Keratinocyte (primary cell): ENCODE measurements at regions not wholly inside any gene's neighbourhood (a gene's known extent, or its start where the extent isn't known, plus 50 kb on each side); places are given as distances from the start of the nearest gene placed in this dataset.

Experiments used
- DNase-seq: peaks from one replicate; pipeline ENCODE4 v3.0.0-alpha.2; 2011; ENCODE audit warnings: low read depth, missing footprints, low spot score
- FAIRE-seq: peaks from 2 replicates; lab custom pipeline; 2011; peaks lifted over from hg19 to GRCh38; lab: Jason Lieb, UNC
- H2AFZ ChIP-seq: 2 replicates; pipeline ENCODE4 v1.6.0; 2012; ENCODE audit warnings: low read length, control low read depth, inconsistent platforms; ENCODE audit not compliant: control insufficient read depth
- H3K27ac ChIP-seq: 2 replicates; pipeline ENCODE4 v1.5.1; 2011; ENCODE audit warnings: low read length; ENCODE audit not compliant: control insufficient read depth, insufficient read depth
- H3K27me3 ChIP-seq: 3 replicates; pipeline ENCODE4 v1.6.0; 2011; ENCODE audit warnings: low read length; ENCODE audit not compliant: control insufficient read depth, insufficient read depth; ENCODE audit errors: extremely low read depth
- H3K36me3 ChIP-seq, 2 experiments: 2 replicates in 1 of 2; 3 replicates in 1 of 2; pipeline ENCODE4 v1.5.1; 2011; ENCODE audit warnings: low read length in 2 of 2, mild to moderate bottlenecking in 1 of 2; ENCODE audit not compliant: control insufficient read depth in 2 of 2, insufficient read depth in 2 of 2; ENCODE audit errors: extremely low read depth in 1 of 2
- H3K4me1 ChIP-seq: 3 replicates; pipeline ENCODE4 v1.5.1; 2011; ENCODE audit warnings: low read length; ENCODE audit not compliant: control insufficient read depth, insufficient read depth; ENCODE audit errors: extremely low read depth
- H3K4me2 ChIP-seq: 3 replicates; pipeline ENCODE4 v1.6.0; 2011; ENCODE audit warnings: low read depth, low read length; ENCODE audit not compliant: control insufficient read depth, insufficient read depth; ENCODE audit errors: extremely low read depth
- H3K4me3 ChIP-seq, 3 experiments: fragments of 200-600 bp in 1 of 3; sonication (generic) in 1 of 3; 2 replicates in 2 of 3; 3 replicates in 1 of 3; pipeline ENCODE4 v1.5.1; 2011 to 2016; ENCODE audit warnings: low read length in 3 of 3, mild to moderate bottlenecking in 3 of 3, control low read depth in 2 of 3, inconsistent platforms in 1 of 3, low read depth in 1 of 3, mixed read lengths in 1 of 3, mixed run types in 1 of 3, moderate library complexity in 1 of 3; ENCODE audit not compliant: control insufficient read depth in 2 of 3, insufficient read depth in 2 of 3; ENCODE audit errors: extremely low read depth in 1 of 3
- H3K79me2 ChIP-seq: 2 replicates; pipeline ENCODE4 v1.6.0; 2012; ENCODE audit warnings: low read length; ENCODE audit not compliant: control insufficient read depth, insufficient read depth
- H3K9ac ChIP-seq: 3 replicates; pipeline ENCODE4 v1.6.0; 2011; ENCODE audit warnings: low read length; ENCODE audit not compliant: control insufficient read depth, insufficient read depth; ENCODE audit errors: extremely low read depth
- H3K9me1 ChIP-seq: 3 replicates; pipeline ENCODE4 v1.6.0; 2011; ENCODE audit warnings: low read length; ENCODE audit not compliant: control insufficient read depth, insufficient read depth; ENCODE audit errors: extremely low read depth
- H3K9me3 ChIP-seq: 2 replicates; pipeline ENCODE4 v1.5.1; 2012; ENCODE audit warnings: low read depth, low read length; ENCODE audit not compliant: control insufficient read depth
- H4K20me1 ChIP-seq: 3 replicates; pipeline ENCODE4 v1.6.0; 2011; ENCODE audit warnings: low read length; ENCODE audit not compliant: control insufficient read depth, insufficient read depth; ENCODE audit errors: extremely low read depth
- EZH2 ChIP-seq: IDR thresholded peaks from one replicate; pipeline ENCODE4 v1.6.1; 2012; ENCODE audit warnings: inconsistent platforms, mild to moderate bottlenecking, low read length, moderate library complexity
- dilution Hi-C: fragments of 300-500 bp; cut with MboI; formaldehyde crosslinking; loops from one replicate; pipeline ENCODE4 v1.7.0; 2020; ENCODE audit warnings: low sequenced_read_pairs; ENCODE audit not compliant: extremely low pct_ligation_motif_present
- TF ChIP-seq, protein P1 (sequence below), 3 experiments: IDR thresholded peaks in 1 of 3; conservative IDR thresholded peaks in 1 of 3; optimal IDR thresholded peaks in 1 of 3; 2 replicates in 2 of 3; 3 replicates in 1 of 3; pipeline versions ENCODE3 to v1.5.1; 2011; ENCODE audit warnings: low read length in 3 of 3, mild to moderate bottlenecking in 3 of 3, moderate library complexity in 2 of 3, control low read depth in 1 of 3, inconsistent platforms in 1 of 3; ENCODE audit not compliant: insufficient read depth in 2 of 3; ENCODE audit errors: extremely low read depth in 1 of 3

DNA sequence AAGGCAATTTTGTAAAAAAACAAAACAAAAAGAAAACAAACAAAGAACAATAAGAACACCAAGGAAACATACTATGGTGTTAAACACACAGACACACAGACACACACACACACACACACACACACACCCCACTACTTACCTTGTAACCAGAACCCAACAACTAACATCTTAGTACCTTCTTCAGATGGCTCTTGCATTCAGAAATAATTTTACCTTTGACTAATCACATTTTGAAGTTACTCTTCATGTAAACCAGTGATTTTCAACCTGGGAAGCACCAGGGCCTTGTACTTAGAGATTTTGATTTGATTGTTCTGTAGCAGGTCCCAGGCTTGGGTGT, 87.5 kb downstream of the AQP4 start:
- Histone ChIP-seq H3K36me3 (no peaks in the 10 kb centered on the region), H3K4me1 (no peaks in the 10 kb centered on the region), H3K9me1 (no peaks in the 10 kb centered on the region), H3K27ac (no peak overlapping the region), H3K9ac (no peak overlapping the region), H3K79me2 (no peaks in the 10 kb centered on the region), H3K9me3 (no peaks in the 10 kb centered on the region), H3K4me2 (no peak overlapping the region), H3K4me3 (no peak overlapping the region), H2AFZ (no peak overlapping the region), H4K20me1 (no peaks in the 10 kb centered on the region), H3K27me3 (peaks cover 8% of the 10 kb centered on the region)
- TF ChIP-seq, protein P1, sequence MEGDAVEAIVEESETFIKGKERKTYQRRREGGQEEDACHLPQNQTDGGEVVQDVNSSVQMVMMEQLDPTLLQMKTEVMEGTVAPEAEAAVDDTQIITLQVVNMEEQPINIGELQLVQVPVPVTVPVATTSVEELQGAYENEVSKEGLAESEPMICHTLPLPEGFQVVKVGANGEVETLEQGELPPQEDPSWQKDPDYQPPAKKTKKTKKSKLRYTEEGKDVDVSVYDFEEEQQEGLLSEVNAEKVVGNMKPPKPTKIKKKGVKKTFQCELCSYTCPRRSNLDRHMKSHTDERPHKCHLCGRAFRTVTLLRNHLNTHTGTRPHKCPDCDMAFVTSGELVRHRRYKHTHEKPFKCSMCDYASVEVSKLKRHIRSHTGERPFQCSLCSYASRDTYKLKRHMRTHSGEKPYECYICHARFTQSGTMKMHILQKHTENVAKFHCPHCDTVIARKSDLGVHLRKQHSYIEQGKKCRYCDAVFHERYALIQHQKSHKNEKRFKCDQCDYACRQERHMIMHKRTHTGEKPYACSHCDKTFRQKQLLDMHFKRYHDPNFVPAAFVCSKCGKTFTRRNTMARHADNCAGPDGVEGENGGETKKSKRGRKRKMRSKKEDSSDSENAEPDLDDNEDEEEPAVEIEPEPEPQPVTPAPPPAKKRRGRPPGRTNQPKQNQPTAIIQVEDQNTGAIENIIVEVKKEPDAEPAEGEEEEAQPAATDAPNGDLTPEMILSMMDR (optimal IDR thresholded peaks at IDR 0.05 in 1 of 3, IDR thresholded peaks at IDR 0.05 in 1 of 3, conservative IDR thresholded peaks at IDR 0.05 in 1 of 3; ENCODE audit: extremely low read depth in 1 of 3, insufficient read depth in 2 of 3, low read length in 3 of 3): no peak
- TF ChIP-seq EZH2: no peak
- FAIRE-seq (no peak), DNase-seq (no peak)
- dilution Hi-C loops: no loop called here

DNA sequence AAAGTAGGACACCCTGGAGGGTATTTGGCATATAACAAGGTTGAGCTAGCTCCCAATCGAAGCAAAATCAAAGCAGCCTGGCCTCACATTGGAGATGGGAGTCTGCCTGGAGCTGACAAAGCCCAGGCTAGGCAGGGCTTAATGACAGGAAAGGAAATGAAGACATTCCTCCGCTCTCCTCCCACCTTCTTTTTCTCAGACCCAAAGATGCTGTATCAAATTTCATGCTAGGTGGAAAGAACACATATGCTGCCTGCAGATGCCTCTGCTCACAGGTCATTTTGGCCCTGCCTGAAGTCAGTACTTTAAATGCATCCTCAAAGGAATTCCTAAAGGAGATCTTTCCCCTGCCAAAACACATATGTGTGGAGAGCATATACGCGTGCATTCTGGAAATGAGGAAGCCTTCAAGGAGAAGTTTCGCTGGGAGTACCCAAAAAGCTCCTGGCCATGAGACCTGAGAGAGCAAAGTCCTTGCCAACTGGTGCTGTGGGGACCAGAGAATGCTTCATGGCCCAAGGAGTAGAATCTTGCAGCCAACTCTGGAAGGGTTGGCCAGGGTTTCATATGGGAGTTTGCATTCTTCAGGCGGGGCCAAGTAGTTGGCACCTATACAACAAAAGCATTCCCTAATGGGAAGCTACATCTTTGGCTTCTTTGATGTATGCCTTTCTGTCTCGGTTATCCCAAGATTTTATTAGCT, 88.0 kb downstream of the AQP4 start:
- Histone ChIP-seq H3K27me3 (peaks cover 8% of the 10 kb centered on the region), H3K79me2 (no peaks in the 10 kb centered on the region), H2AFZ (no peak overlapping the region), H3K9me1 (no peaks in the 10 kb centered on the region), H3K4me3 (no peak overlapping the region), H3K27ac (no peak overlapping the region), H3K4me1 (no peaks in the 10 kb centered on the region), H3K4me2 (no peak overlapping the region), H3K36me3 (no peaks in the 10 kb centered on the region), H3K9me3 (no peaks in the 10 kb centered on the region), H4K20me1 (no peaks in the 10 kb centered on the region), H3K9ac (no peak overlapping the region)
- DNase-seq (no peak), FAIRE-seq (no peak)
- dilution Hi-C loops: no loop called here
- TF ChIP-seq EZH2: no peak
- TF ChIP-seq, protein P1 (optimal IDR thresholded peaks at IDR 0.05 in 1 of 3, IDR thresholded peaks at IDR 0.05 in 1 of 3, conservative IDR thresholded peaks at IDR 0.05 in 1 of 3; ENCODE audit: extremely low read depth in 1 of 3, insufficient read depth in 2 of 3, low read length in 3 of 3): no peak
